CD4-positive, alpha-beta memory T cell (primary cell): ENCODE measurements at regions not wholly inside any gene's neighbourhood (a gene's known extent, or its start where the extent isn't known, plus 50 kb on each side); places are given as distances from the start of the nearest gene placed in this dataset.

Experiments used
- CTCF ChIA-PET: fragments of 350-600 bp; sonication (Branson Sonifier 250); formaldehyde crosslinking; loops from one replicate; lab custom pipeline; 2021; ENCODE audit warnings: inconsistent platforms; ENCODE audit not compliant: partially characterized antibody; lab: Charles Lee
- POLR2A ChIA-PET: fragments of 350-600 bp; sonication (Branson Sonifier 250); formaldehyde crosslinking; loops from one replicate; lab custom pipeline; 2021; ENCODE audit not compliant: partially characterized antibody; lab: Charles Lee
- DNase-seq, 5 donors: peaks; one replicate each; pipeline versions ENCODE4 v3.0.0 to v3.0.0-alpha.2; 2020 to 2022; ENCODE audit warnings: mixed read lengths in 1 of 5
- H3K27ac ChIP-seq: one replicate; pipeline ENCODE4 v1.7.0; 2013; ENCODE audit warnings: low read depth, low read length
- H3K27me3 ChIP-seq: 2 replicates; pipeline ENCODE4 v1.7.0; 2013; ENCODE audit warnings: mild to moderate bottlenecking, low read length, moderate library complexity; ENCODE audit not compliant: insufficient read depth
- H3K36me3 ChIP-seq: 2 replicates; pipeline ENCODE4 v1.7.0; 2013; ENCODE audit warnings: mild to moderate bottlenecking, low read length, moderate library complexity; ENCODE audit not compliant: insufficient read depth
- H3K4me1 ChIP-seq: 2 replicates; pipeline ENCODE4 v1.7.0; 2013; ENCODE audit warnings: mild to moderate bottlenecking, low read length, moderate library complexity; ENCODE audit not compliant: insufficient read depth
- H3K4me3 ChIP-seq, 2 donors: one replicate each; pipeline ENCODE4 v1.7.0; 2013; ENCODE audit warnings: low read length in 2 of 2, mild to moderate bottlenecking in 1 of 2
- H3K9me3 ChIP-seq, 2 donors: one replicate each; pipeline ENCODE4 v1.7.0; 2013; ENCODE audit warnings: low read length in 2 of 2, control low read depth in 1 of 2; ENCODE audit not compliant: control insufficient read depth in 1 of 2
- H3K27ac Mint-ChIP-seq, 7 donors: one replicate each; pipeline ENCODE4 v1.8.0; 2020 to 2021; ENCODE audit warnings: mixed read lengths in 7 of 7, mild to moderate bottlenecking in 6 of 7, inconsistent platforms in 3 of 7, moderate library complexity in 3 of 7
- H3K27me3 Mint-ChIP-seq, 2 donors: one replicate each; pipeline ENCODE4 v1.8.0; 2020 to 2021; ENCODE audit warnings: mixed read lengths in 2 of 2
- H3K36me3 Mint-ChIP-seq, 2 donors: one replicate each; pipeline ENCODE4 v1.8.0; 2020 to 2021; ENCODE audit warnings: mixed read lengths in 2 of 2, inconsistent platforms in 1 of 2, mild to moderate bottlenecking in 1 of 2
- H3K4me1 Mint-ChIP-seq, 4 donors: one replicate each; pipeline ENCODE4 v1.8.0; 2020 to 2021; ENCODE audit warnings: mixed read lengths in 4 of 4, mild to moderate bottlenecking in 1 of 4
- H3K4me3 Mint-ChIP-seq, 8 donors: one replicate each; pipeline ENCODE4 v1.8.0; 2020 to 2021; ENCODE audit warnings: mixed read lengths in 8 of 8, mild to moderate bottlenecking in 7 of 8, moderate library complexity in 6 of 8, inconsistent platforms in 3 of 8
- H3K9me3 Mint-ChIP-seq, 8 donors: one replicate each; pipeline ENCODE4 v1.8.0; 2020 to 2021; ENCODE audit warnings: mixed read lengths in 8 of 8, mild to moderate bottlenecking in 5 of 8, inconsistent platforms in 3 of 8, moderate library complexity in 1 of 8
- intact Hi-C: fragments of 100-400 bp; cut with micrococcal nuclease; formaldehyde crosslinking; loops from one replicate; pipeline ENCODE4 v1.15.1; 2023

DNA sequence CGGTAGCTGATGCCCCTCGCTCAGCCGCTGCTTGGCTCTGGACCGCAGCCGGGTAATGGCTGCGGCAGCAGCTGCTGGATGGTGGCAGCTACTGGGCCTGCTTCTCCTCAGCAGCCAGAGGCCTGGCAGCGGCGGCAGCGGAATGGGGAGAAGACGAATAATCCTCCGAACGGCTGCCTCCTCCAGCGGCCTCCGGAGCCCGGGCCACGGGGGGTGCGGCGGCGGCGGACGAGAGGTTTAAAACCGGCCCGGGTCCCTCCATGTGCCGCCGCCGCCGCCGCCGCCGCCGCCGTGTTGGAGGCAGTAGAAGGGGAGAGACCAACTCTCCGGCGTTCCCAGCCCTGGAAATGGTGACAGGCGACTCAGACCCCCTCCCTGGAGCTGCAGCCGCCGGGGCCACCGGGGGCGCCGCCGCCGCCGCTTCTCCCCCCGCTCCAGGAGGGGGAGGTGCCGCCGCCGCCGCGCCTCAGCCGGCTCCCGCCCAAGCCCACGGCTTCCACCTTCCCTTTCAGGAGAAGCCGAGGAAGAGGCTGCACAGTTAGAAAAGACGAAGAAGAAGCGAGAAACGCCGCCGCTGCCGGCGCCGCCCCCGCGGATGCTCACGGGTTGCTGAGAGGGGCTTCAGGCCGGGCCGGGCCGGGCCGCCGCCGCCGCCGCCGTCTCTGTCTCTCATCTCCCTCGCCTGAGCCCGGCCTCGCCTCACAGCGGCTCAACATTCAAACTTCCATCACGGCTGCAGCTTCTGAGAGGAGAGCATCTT is 118.4 kb upstream of the PRSS3 start:
- H3K4me1 Mint-ChIP-seq, result peaks cover 5 to 12% (median 6%) of the 10 kb centered on the region in 4 donors
- no peaks in the 10 kb centered on the region for H3K36me3 ChIP-seq
- peaks cover 4% of the 10 kb centered on the region for H3K4me1 ChIP-seq
- ChIA-PET CTCF (no interaction called here), POLR2A (no interaction called here)
- H3K36me3 Mint-ChIP-seq, result peaks cover 2% of the 10 kb centered on the region in 2 donors
- H3K27ac ChIP-seq, result no peak overlapping the region
- intact Hi-C loops, result no loop called here
- H3K9me3 Mint-ChIP-seq, result peaks cover 0 to 11% (median 2%) of the 10 kb centered on the region in 8 donors
- H3K27ac Mint-ChIP-seq, result peak overlapping the region in 2 of 7 donors; percentile 71 to 74
- H3K27me3 ChIP-seq, result peaks cover 17% of the 10 kb centered on the region
- H3K27me3 Mint-ChIP-seq, result peaks cover 49 to 55% of the 10 kb centered on the region in 2 donors
- peak overlapping the region; percentile 90 to 96 (median 92) for H3K4me3 Mint-ChIP-seq
- H3K9me3 ChIP-seq, result no peaks in the 10 kb centered on the region
- peak in 4 of 5 donors; percentile 4 to 18 (median 14) for DNase-seq
- H3K4me3 ChIP-seq, result peak overlapping the region in 1 of 2 donors; percentile 18

DNA sequence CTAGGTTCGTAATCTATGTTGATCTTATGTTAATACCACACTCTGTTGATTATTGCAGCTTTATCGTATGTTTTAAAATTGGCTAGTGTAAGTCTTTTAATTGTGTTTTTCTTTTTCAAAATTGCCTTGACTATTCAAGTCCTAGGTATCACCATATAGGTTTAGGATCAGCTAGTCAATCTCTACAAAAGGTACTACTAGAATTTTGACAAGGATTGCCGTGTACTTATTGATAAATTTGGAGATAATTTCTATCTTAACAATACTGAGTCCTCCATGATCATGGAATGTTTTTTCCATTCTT is 117.9 kb upstream of the PRSS3 start:
- POLR2A ChIA-PET, result no interaction called here
- H3K4me3 Mint-ChIP-seq, result peak overlapping the region; percentile 90 to 96 (median 92)
- peaks cover 5 to 12% (median 6%) of the 10 kb centered on the region in 4 donors for H3K4me1 Mint-ChIP-seq
- H3K27me3 Mint-ChIP-seq, result peaks cover 51 to 57% of the 10 kb centered on the region in 2 donors
- intact Hi-C loops, result no loop called here
- Histone ChIP-seq H3K4me3 (peak overlapping the region in 1 of 2 donors; percentile 1), H3K36me3 (no peaks in the 10 kb centered on the region), H3K9me3 (no peaks in the 10 kb centered on the region), H3K27me3 (peaks cover 17% of the 10 kb centered on the region), H3K27ac (no peak overlapping the region), H3K4me1 (peaks cover 4% of the 10 kb centered on the region)
- CTCF ChIA-PET, result no interaction called here
- H3K36me3 Mint-ChIP-seq, result peaks cover 2% of the 10 kb centered on the region in 2 donors
- H3K9me3 Mint-ChIP-seq, result peaks cover 0 to 9% (median under 1%) of the 10 kb centered on the region in 8 donors
- DNase-seq, result no peak
- H3K27ac Mint-ChIP-seq, result peak overlapping the region in 2 of 7 donors; percentile 71 to 74

DNA sequence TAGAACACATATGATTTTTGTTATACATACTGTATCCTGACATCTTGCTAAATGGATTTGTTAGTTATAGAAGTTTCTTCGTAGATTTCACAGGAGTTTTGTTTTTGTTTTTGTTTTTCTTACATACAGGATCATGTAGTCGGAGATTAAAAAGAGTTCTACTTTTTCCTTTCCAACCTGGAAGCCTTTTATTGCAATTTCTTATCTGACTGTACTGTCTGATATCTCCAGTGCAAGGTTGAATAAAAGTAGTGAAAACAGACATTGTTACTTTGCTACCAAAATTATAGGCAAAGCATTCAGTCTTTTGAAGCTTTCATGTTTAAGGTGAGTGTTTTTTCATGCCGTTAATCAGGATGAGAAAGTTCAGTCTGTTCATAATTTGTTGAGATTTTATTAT is 117.4 kb upstream of the PRSS3 start:
- no peak for DNase-seq
- Histone ChIP-seq H3K27me3 (peaks cover 17% of the 10 kb centered on the region), H3K4me1 (peaks cover 4% of the 10 kb centered on the region), H3K4me3 (no peak overlapping the region), H3K36me3 (no peaks in the 10 kb centered on the region), H3K9me3 (no peaks in the 10 kb centered on the region), H3K27ac (no peak overlapping the region)
- Mint-ChIP-seq H3K36me3 (peaks cover 2% of the 10 kb centered on the region in 2 donors), H3K4me1 (peaks cover 5 to 12% (median 6%) of the 10 kb centered on the region in 4 donors), H3K4me3 (peak overlapping the region in 2 of 8 donors; percentile 48 to 92), H3K27me3 (peaks cover 49 to 59% of the 10 kb centered on the region in 2 donors), H3K9me3 (peaks cover 0 to 4% (median 0%) of the 10 kb centered on the region in 8 donors), H3K27ac (no peak overlapping the region)
- intact Hi-C loops, result no loop called here
- CTCF ChIA-PET, result no interaction called here
- POLR2A ChIA-PET, result no interaction called here

DNA sequence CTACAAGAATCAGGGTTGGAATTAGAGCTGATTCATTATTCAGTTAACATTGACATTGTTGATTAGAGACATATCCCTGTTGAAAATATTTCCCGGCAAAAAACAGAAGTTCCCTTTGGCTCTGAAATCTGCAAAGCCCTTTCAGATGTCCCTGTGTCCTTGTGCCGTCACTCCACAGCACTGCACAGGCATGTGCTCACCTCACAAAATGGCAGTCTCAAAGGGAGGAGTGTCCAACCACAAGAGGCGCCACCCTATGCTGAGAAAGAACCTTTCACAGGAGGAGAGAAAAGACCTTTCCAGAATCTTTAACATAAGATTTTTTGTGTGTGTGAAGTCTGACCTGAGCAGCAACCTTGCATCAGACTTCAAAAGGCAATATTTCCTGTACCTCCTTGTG is 112.8 kb upstream of the PRSS3 start:
- no peaks in the 10 kb centered on the region for H3K4me1 ChIP-seq
- Mint-ChIP-seq H3K9me3 (no peaks in the 10 kb centered on the region), H3K4me1 (no peaks in the 10 kb centered on the region), H3K4me3 (no peak overlapping the region), H3K27me3 (peaks cover 46 to 50% of the 10 kb centered on the region in 2 donors), H3K36me3 (no peaks in the 10 kb centered on the region), H3K27ac (no peak overlapping the region)
- ChIA-PET CTCF (interaction anchor here (2.1 kb wide), 1 partner anchor 39 kb away, joined by 5 read pairs; no protein-coding TSS in a partner anchor), POLR2A (no interaction called here)
- no peak for DNase-seq
- peaks cover 17% of the 10 kb centered on the region for H3K27me3 ChIP-seq
- H3K4me3 ChIP-seq, result no peak overlapping the region
- H3K9me3 ChIP-seq, result no peaks in the 10 kb centered on the region
- no peak overlapping the region for H3K27ac ChIP-seq
- no peaks in the 10 kb centered on the region for H3K36me3 ChIP-seq
- intact Hi-C loops, result no loop called here

DNA sequence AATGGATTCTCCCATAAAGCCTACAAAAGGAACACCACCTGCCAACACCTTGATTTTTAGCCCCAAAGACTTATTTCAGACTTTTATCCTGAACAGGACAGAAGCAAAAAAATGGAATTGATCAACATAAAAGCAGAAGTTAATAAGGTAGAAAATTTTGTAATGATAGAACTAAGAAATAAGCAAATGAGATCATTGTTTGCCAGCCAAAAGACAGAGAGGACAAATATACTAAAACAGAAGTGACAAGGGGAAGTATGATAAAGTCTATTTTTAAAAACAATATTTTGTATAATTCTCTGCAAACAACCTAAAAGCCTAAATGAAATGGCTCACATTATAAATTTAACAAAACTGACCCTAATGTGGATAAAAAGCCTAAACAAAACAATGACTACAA is 110.5 kb upstream of the PRSS3 start:
- Histone ChIP-seq H3K4me3 (no peak overlapping the region), H3K27me3 (peaks cover 7% of the 10 kb centered on the region), H3K9me3 (no peaks in the 10 kb centered on the region), H3K4me1 (no peaks in the 10 kb centered on the region), H3K27ac (no peak overlapping the region), H3K36me3 (no peaks in the 10 kb centered on the region)
- POLR2A ChIA-PET, result no interaction called here
- Mint-ChIP-seq H3K27me3 (peaks cover 45 to 46% of the 10 kb centered on the region in 2 donors), H3K27ac (no peak overlapping the region), H3K4me1 (no peaks in the 10 kb centered on the region), H3K36me3 (no peaks in the 10 kb centered on the region), H3K9me3 (no peaks in the 10 kb centered on the region), H3K4me3 (no peak overlapping the region)
- intact Hi-C loops, result no loop called here
- DNase-seq, result no peak
- CTCF ChIA-PET, result no interaction called here

DNA sequence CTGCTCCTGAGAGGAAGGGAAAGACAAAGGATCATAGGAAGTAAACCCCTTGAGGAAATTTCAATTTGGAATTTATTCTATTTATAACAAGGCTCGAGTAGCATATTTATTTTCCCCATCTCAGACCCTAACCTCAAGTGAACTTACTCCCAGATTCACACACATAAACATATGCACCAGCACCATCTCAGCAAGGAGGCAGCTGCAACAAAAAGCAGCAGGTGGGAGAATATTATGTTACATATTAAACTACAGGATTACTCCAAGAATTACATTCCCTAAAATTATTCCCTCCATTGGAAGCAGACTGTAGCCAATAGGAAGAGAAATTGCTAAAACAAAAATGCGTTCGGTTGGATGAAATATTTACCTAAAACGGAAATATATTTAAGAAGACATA is 108.4 kb upstream of the PRSS3 start:
- Histone ChIP-seq H3K4me1 (no peaks in the 10 kb centered on the region), H3K27ac (no peak overlapping the region), H3K9me3 (no peaks in the 10 kb centered on the region), H3K36me3 (no peaks in the 10 kb centered on the region), H3K27me3 (no peaks in the 10 kb centered on the region), H3K4me3 (no peak overlapping the region)
- DNase-seq, result no peak
- CTCF ChIA-PET, result no interaction called here
- Mint-ChIP-seq H3K9me3 (no peaks in the 10 kb centered on the region), H3K4me3 (no peak overlapping the region), H3K4me1 (peaks cover 0 to 7% (median 0%) of the 10 kb centered on the region in 4 donors), H3K27me3 (peaks cover 35 to 37% of the 10 kb centered on the region in 2 donors), H3K27ac (no peak overlapping the region), H3K36me3 (no peaks in the 10 kb centered on the region)
- POLR2A ChIA-PET, result no interaction called here
- intact Hi-C loops, result no loop called here

DNA sequence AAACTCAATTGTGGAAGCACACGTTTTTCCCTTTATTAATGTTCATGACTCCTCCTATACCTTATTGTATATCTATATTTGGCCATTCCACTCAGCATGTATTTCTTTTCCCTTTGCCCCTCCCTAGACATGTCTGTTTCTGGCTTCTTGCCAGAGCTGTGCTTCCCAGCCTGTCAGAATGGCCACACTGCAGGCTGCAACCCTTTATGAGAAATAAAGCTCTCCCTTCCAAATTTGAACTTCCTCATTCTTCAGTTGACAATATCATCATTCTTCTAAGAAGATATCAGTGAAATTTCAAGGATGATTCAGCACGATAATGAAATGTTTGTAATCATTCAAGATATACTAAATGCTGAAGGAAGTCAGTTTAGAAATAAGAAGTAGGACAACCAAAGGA is 107.6 kb upstream of the PRSS3 start:
- CTCF ChIA-PET, result no interaction called here
- Mint-ChIP-seq H3K9me3 (no peaks in the 10 kb centered on the region), H3K27me3 (peaks cover 28 to 33% of the 10 kb centered on the region in 2 donors), H3K4me1 (peaks cover 0 to 7% (median 0%) of the 10 kb centered on the region in 4 donors), H3K4me3 (no peak overlapping the region), H3K27ac (no peak overlapping the region), H3K36me3 (no peaks in the 10 kb centered on the region)
- H3K36me3 ChIP-seq, result no peaks in the 10 kb centered on the region
- no peaks in the 10 kb centered on the region for H3K4me1 ChIP-seq
- POLR2A ChIA-PET, result no interaction called here
- intact Hi-C loops, result no loop called here
- no peak overlapping the region for H3K4me3 ChIP-seq
- H3K27ac ChIP-seq, result no peak overlapping the region
- H3K27me3 ChIP-seq, result no peaks in the 10 kb centered on the region
- DNase-seq, result no peak
- H3K9me3 ChIP-seq, result no peaks in the 10 kb centered on the region
